ENCODE measurements at regions not wholly inside any gene's neighbourhood (a gene's known extent, or its start where the extent isn't known, plus 50 kb on each side); places are given as distances from the start of the nearest gene placed in this dataset.

DNA sequence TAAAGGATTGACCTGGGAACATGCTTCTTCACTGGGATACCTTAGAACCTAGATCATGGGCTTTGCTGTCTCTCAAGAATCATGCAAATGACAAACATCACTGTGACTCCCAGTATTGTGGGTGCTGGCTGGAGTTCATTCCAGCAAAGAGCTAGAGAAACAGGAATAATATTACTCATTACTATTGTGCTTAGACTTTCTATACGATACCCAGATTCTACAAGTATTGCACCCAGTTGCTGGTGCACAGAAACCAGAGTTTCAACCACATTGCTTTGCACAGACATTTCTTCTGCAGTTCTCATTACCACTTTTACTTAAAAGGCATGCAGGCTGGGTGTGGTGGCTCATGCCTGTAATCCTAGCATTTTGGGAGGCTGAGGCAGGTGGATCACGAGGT, 220.4 kb upstream of the ZNF217 start:
- TF ChIP-seq, protein P1, sequence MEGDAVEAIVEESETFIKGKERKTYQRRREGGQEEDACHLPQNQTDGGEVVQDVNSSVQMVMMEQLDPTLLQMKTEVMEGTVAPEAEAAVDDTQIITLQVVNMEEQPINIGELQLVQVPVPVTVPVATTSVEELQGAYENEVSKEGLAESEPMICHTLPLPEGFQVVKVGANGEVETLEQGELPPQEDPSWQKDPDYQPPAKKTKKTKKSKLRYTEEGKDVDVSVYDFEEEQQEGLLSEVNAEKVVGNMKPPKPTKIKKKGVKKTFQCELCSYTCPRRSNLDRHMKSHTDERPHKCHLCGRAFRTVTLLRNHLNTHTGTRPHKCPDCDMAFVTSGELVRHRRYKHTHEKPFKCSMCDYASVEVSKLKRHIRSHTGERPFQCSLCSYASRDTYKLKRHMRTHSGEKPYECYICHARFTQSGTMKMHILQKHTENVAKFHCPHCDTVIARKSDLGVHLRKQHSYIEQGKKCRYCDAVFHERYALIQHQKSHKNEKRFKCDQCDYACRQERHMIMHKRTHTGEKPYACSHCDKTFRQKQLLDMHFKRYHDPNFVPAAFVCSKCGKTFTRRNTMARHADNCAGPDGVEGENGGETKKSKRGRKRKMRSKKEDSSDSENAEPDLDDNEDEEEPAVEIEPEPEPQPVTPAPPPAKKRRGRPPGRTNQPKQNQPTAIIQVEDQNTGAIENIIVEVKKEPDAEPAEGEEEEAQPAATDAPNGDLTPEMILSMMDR (conservative IDR thresholded peaks at IDR 0.05; ENCODE audit: low read depth, low read length), result no peak
- no peak for TF ChIP-seq RAD21 (IDR thresholded peaks at IDR 0.05; ENCODE audit: low read length)
- no peak for TF ChIP-seq CHD1 (IDR thresholded peaks at IDR 0.05; ENCODE audit: low read depth, low read length)

Data from IMR-90 (cell line).